Fibroblast of skin of right biceps (primary cell): ENCODE measurements at regions not wholly inside any gene's neighbourhood (a gene's known extent, or its start where the extent isn't known, plus 50 kb on each side); places are given as distances from the start of the nearest gene placed in this dataset.
A peak's percentile ranks its signal among the peaks of the same experiment; 100 is the strongest.
"Not testable (repeated sequence)": the region's sequence is repeated elsewhere in the genome, so short reads cannot be mapped to it uniquely, and the experiment has no call there.

Experiments used
- DNase-seq: peaks from one replicate; pipeline ENCODE4 v3.0.0-alpha.2; 2013

DNA sequence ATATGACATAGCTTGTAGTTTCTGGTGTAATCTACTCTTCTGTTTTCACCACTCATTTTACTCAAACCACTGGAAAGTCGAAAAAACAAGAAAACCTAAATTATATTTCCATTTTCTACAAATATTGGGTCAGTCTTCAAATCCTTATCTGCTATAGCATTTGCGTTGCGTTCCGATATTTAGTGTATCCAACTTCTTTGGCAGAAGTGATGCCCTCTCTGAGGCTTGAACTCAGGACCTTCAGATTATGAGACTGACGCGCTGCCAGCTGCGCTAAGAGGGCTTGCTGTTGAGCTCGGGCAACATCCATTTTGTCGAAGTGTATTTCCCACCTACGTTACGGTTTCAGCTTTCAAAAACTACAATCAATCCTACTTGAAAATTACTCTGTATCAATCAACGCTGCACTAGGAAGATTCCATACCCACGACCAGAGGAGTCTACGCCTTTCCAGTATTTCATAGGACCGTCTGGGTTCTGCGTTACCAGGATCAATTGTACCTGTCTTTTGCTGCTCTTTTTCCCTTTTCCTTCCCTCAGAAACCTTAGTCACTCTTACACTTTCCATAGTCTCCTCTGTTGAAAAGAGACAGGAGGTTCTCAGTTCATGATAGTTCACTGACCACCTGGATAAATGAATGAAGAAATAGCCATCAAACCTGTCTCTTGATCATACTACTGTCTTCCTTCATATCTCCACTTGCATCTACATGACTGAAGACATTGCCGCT lies 140.5 kb upstream of the ZNF322 start:
- not testable (repeated sequence) for DNase-seq

DNA sequence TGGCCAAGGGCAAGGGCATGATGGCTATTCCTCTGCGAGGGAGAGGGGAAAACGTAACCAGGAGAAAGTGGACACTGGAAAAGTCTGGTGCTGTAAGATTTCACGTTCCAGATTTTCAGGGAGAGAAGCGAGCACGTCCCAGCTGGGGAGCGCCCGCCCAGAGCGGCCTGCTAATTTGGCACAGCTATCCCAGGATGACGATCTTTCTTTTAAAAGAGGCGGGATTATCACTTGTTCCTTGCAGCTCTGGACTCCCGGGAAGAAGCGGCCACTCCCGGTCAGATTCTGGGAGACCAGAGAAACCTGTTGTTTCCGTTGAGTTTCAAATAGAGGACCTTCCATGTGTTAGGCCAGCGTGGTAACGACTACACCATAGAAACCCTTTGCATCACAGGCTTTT lies 144.2 kb upstream of the ZNF322 start:
- DNase-seq, result not testable (repeated sequence)

DNA sequence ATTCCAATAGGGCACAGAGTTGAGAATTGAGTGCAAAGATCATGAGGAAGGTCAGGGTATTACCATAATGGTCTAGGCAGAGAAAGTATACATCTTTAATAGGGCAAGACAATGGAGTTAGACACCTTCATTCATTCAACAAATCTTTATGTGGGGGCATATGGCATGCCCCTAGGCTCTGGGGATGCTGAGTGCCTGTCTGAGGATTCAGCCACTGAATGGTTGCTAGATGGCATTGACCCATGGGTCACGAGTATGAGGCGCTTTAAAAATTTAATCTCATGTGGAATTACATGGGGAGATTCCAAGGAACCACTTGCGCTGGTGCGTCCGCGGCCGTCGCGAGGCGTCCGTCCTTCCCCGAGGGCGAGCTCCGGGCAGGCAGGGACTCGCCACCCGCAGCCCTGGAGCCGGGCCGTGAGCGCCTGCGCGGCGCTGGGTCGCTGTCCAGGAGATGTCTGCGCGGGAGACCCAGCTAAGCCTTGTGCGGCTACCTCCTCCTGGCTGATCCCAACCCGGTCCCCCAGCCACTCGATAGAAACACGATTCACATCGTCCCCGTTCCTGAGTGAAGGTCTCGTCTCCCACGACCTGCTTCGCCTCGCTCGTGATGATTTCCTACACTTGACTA lies 152.1 kb upstream of the ZNF322 start:
- not testable (repeated sequence) for DNase-seq

DNA sequence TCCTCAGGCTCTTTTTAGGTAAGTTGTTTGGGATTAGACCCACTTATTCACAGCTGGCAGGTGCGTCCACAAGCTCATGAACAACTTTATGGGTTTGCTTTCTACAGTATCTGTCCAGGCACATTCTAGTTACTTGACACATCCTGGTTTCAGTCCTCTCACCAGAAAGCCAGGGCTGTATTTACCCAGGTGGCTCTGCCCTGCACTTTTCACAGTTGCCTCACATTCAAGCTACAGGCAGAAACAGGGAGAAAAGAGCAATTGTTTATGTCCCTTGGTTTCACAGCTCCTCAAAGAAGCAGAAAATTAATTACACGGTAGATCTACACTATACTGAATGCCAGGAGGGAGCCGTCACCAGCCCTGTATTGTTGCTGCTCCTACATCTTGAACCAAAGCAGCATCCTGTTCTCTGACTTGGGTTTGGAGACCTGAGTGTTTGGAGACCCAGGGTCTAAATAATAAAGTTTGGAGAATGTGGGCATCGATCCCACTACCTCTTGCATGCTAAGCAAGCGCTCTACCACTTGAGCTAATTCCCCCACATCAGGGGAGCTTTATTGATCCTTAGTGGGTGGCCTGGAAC lies 159.2 kb upstream of the ZNF322 start:
- not testable (repeated sequence) for DNase-seq

DNA sequence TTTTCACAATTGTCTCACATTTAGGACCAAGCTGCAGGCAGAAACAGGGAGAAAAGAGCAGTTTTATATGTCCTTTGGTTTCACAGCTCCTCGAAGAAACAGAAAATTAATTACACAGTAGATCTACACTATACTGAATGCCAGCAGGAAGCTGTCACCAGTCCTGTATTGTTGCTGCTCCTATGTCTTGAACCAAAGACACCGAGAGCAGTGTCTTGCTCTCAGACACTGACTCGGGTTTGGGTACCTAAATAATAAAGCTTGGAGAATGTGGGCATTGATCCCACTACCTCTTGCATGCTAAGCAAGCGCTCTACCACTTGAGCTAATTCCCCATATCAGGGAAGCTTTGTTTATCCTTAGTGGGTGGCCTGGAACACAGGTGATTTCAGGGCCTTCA lies 168.4 kb upstream of the ZNF322 start:
- not testable (repeated sequence) for DNase-seq

DNA sequence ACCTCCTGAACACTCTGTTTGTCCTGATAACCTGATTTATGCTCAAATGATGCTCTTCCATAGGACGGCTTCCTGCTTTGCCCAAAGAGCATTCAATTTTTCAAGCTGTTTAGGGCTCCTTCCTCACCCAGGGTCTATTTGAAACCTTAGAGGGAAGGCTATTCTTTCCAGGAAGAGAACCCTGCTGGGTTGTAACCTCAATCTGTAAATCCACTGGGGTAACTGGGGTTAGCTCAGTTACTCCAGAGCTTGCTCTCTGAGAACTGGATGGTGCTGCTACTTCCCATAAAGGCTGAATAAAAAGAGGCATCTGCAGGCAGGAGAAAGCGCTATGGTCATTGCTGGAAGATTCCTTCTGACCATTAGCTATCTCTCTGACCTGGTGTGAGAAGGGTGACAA lies 169.9 kb upstream of the ZNF322 start:
- DNase-seq, result not testable (repeated sequence)

DNA sequence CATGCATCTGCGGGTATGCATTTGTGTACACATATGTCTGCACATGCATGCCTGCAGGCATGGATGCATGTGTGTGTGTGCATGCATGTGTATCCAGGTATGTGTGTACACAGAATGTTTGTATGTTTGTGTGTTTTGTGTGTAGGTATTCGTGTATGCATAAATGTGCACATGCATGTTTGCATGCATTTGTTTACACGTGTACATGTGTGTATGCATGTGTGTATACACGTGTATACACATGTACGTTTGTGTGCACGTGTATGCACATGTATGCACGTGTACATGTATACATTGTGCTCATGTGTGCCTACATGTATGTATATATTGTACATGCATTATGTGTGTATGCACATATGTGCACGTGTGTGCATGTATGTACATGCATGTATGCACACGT lies 171.4 kb upstream of the ZNF322 start:
- not testable (repeated sequence) for DNase-seq

DNA sequence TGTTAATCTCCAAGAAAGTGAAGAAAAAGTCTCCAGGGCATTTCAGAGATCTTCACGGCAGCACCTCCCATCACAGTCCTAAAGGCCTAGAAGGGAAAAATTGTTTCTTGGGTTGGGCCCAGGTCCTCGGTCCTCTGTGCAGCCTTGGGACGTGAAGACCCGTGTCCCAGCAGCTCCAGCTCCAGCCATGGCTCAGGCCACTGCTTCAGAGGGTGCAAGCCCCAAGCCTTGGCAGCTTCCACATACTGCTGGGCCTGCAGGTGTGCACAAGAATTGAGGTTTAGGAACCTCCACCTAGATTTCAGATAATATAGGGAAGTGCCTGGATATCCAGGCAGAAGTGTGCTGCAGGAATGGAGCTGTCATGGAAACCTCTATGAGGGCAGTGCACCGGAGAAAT lies 176.2 kb upstream of the ZNF322 start:
- DNase-seq, result not testable (repeated sequence)

DNA sequence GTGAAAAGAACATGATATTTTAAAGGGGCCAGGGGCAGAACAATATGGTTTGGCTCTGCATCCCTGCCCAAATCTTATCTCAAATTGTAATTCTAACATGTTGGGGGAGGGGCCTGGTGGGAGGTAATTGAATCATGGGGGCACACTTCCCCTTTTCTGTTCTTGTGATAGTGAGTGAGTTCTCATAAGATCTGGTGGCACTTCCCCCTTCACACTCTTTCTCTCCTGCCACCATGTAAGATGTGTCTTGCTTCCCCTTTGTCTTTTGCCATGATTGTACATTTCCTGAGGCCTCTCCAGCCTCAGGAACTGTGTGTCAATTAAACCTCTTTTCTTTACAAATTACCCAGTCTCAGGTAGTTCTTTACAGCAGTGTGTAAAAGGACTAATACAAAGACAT lies 177.1 kb upstream of the ZNF322 start:
- not testable (repeated sequence) for DNase-seq

DNA sequence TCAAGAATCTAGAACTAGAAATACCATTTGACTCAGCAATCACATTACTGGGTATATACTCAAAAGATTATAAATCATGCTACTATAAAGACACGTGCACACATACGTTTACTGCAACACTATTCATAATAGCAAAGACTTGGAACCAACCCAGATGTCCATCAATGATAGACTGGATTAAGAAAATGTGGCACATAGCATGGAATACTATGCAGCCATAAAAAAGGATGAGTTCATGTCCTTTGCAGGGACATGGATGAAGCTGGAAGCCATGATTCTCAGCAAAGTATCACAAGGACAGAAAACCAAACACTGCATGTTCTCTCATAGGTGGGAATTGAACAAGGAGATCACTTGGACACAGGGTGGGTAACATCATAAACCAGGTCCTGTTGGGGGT lies 185.3 kb upstream of the ZNF322 start:
- not testable (repeated sequence) for DNase-seq

DNA sequence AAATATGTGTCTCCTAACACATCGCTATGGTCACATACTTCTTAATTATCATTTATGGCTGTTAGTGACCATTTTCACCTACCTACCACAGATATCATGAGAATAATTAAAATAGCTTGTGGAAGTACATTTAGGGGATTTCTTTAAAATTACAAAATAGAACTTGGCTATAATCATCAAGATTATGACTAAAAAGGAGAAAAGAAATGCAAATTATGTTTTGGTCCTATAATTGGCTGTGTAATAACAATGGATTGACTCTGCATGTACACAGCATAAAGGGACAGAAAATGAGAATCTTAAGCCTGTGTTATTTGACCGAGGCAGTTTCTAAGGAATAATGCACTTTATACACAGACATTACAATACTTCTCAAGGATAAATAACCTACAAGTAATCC lies 197.7 kb upstream of the ZNF322 start:
- DNase-seq, result not testable (repeated sequence)

DNA sequence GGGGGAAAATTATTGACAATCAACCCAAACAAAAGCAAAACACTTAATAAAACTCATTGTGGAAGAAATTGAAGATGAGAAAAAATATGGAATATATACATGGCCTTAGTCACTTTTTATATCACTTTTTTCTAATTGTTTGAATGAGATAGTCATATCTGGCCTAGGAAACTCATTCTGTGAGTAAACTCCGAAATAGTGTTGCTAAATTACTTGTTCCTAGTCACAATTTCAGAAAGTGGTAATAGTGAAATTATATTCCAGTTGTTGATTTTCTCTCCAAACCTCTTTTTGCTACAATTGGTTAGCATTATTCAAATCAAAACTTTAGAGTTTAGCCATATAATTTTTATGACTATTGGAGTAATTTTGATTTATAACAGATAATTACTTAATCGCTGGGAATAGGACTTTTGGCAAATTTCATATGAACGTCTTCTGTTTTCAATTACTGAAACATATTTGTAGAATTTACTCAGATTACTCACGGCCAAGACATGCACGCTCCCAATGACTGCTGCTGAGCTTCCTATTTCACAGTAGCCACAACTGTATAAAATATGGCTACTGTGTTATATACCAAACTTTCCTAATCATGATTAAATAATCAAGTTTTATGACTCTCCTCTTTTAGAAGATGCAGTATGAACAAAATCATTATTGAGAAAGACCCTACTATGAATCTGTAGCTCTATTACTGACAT lies 199.7 kb upstream of the ZNF322 start:
- DNase-seq, result peak; percentile 9

DNA sequence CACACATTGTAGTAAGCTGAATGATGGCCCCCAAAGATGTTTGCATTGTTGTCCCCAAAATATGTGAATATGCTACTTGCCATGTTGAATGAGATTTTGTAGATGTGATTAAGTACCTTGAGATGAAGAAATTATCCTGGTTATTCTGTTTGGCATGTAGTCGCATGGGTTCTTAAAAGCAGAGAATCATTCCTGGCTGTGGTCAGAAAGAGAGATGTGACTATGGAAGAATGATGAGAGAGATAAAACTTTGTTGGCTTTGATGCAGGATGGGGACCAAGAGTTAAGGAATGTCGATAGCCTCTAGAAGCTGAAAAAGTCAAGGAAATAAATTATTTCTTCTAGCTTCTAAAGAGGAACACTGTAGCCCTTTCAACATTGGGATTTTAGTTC lies 200.2 kb upstream of the ZNF322 start:
- peak; percentile 49 for DNase-seq

DNA sequence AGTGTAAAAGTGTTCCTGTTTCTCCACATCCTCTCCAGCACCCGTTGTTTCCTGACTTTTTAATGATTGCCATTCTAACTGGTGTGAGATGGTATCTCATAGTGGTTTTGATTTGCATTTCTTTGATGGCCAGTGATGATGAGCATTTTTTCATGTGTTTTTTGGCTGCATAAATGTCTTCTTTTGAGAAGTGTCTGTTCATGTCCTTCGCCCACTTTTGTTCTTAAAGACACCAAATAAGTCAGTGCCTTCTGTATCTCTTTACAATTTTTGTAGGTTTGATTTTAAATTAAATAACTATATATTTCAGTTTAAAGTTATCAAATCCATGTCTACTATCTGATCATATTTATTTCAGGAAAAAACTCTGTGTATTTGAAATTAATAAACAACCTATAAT lies 202.4 kb upstream of the ZNF322 start:
- not testable (repeated sequence) for DNase-seq

DNA sequence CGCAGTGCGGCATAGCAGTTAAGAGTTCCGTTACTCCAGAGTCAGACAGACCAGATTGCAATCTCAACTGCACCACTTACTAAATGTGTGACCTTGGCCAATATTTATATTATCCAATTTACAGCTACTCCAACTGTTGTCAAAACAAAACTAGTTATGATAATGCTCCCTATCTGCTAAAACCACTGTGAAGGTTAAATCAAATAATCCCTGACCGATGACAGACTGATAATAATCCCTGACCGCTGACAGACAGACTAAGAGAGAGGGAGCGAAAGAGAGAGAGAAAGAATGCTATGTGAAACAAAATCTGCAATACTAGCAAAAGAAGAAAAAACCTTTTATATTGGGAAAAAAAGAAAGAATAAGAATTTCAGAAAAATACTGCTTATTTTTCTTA lies 204.1 kb upstream of the ZNF322 start:
- not testable (repeated sequence) for DNase-seq

DNA sequence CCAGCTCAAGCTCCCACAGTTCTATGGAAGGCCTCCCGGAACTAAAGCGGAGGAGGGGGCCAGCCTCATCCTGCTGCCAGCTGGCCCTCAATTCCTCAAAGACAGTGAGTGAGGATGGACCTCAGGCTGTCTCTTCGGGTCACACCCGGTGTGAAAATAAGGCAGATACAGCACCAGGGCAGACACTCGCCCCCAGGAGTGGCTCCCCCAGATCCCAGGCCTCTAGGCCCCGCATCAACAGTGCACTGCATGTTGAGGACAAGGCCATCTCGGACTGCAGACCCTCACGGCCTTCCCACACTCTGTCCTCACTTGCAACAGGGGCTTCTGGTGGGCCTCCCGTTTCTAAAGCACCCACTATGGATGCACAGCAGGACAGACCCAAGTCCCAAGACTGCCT lies 239.2 kb upstream of the ZNF322 start:
- not testable (repeated sequence) for DNase-seq

DNA sequence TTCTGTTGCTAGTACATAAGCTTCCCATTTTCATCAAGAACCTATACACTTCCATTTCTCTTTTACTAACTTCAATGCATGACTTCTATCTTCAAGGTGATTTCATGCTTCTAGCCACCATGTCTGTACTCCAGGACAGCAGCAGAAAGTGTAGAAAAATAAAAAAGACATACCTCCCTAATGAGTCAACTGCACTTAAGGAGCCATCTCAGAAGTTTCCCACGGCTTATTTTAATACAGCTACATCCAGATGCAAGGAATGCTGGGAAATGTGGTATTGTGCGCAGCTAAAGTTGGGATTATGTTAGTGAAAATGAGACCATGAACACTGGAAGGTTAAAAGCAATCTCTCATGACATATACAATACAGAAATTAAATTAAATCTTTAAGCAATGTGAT lies 264.7 kb upstream of the ZNF322 start:
- DNase-seq, result peak; percentile 28

DNA sequence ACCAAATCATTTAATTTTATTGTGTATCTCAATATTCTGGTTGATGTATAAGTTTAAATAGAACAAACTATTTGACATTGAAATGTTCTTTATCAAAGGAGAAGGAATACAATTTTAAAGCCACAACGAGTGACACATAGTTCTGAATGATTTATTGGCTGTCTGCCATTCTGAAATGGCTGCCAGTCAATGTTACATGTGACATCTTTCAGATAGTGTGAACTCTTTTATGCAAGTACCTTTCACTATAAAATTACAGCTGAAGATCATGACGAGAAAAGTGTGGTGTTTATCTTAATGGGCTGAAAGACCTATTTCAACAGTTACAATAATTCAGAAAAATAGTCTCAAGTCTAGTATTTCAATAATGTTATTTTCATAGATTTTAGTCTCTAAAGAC lies 268.6 kb upstream of the ZNF322 start:
- DNase-seq, result not testable (repeated sequence)

DNA sequence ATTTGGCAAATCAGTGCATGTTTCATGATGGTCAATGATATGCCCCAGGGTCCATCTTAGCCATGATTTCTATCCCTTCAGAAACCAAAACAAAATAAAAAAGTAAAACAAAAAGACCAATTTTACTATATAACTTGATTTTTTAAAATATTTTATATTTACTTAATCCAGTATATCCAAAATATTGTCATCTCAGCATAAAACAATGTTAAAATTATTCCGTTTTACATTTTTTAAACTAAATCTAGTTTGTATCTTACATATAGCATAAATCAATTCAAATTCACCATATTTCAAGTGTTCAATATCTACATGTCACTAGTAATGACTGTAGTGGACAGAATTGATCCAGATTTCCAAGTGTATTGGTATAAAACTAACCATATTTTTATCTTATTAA lies 277.7 kb upstream of the ZNF322 start:
- not testable (repeated sequence) for DNase-seq

DNA sequence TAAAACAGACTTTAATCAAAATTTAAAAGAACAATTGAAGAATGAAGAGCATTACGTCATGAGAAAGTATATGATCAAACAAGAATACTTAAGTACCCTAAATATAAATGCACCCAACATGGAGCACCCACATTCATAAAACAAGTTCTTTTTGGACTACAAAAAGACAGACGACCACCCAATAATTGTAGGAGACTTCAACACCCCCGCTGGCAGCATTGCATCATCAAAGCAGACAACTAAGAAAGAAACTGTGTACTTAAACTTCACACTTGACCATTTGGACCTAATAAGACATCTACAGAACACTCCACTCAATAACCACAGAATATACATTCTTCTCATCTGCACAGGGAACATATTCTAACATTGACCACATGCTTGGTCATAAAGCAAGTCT lies 291.7 kb upstream of the ZNF322 start:
- not testable (repeated sequence) for DNase-seq

DNA sequence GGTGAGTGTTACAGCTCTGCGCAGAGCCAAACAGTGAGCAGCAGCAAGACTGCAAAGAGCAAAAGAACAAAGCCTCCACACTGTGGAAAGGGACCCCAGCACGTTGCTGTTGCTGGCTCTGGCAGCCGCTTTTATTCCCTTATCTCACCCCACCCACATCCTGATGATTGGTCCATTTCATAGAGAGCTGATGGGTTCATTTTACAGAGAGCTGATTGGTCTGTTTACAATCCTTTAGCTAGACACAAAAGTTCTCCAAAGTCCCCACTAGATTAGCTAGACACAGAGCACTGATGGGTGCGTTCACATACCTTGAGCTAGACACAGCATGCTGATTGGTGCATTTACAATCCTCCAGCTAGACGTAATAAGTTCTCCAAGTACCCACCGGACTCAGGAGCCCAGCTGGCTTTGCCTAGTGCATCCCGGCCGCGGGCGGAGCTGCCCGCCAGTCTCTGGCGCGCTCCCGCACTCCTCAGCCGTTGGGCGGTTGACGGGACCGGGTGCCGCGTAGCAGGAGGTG lies 291.4 kb upstream of the PRSS16 start:
- DNase-seq, result peak; percentile 88

DNA sequence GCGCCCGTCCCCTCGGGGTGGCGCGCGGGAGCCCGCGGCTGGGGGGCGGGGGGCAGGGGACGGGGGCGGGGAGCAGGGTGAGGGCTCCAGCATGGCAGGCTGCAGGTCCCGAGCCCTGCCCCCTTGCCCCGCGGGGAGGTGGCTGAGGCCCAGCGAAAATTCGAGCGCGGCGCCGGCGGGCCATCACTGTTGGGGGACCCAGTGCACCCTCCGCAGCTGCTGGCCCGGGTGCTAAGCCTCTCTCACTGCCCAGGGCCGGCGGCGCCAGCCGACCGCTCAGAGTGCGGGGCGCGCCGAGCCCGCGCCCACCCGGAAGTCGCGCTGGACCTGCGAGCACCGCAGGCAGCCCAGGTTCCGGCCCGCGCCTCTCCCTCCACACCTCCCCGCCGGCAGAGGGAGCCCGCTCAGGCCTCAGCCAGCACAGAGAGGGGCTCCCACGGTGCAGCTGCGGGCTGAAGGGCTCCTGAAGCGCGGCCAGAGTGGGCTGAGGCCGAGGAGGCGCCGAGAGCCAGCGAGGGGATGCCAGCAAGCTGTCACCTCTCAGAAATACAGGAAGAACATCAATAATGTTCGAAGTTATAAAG lies 290.8 kb upstream of the PRSS16 start:
- DNase-seq, result peak; percentile 73
